B cell (primary cell): ENCODE measurements at regions not wholly inside any gene's neighbourhood (a gene's known extent, or its start where the extent isn't known, plus 50 kb on each side); places are given as distances from the start of the nearest gene placed in this dataset.

ENCODE experiments used
- CTCF ChIP-seq: fragments of 200-600 bp; IDR thresholded peaks from one replicate; pipeline ENCODE4 v1.8.0; 2022; ENCODE audit warnings: antibody characterized with exemption, mild to moderate bottlenecking
- EZH2 ChIP-seq: IDR thresholded peaks from 2 replicates; pipeline ENCODE4 v1.6.1; 2012; ENCODE audit warnings: borderline replicate concordance, low read depth, mild to moderate bottlenecking, moderate library complexity, low read length; ENCODE audit not compliant: insufficient read depth, poor library complexity, severe bottlenecking

DNA sequence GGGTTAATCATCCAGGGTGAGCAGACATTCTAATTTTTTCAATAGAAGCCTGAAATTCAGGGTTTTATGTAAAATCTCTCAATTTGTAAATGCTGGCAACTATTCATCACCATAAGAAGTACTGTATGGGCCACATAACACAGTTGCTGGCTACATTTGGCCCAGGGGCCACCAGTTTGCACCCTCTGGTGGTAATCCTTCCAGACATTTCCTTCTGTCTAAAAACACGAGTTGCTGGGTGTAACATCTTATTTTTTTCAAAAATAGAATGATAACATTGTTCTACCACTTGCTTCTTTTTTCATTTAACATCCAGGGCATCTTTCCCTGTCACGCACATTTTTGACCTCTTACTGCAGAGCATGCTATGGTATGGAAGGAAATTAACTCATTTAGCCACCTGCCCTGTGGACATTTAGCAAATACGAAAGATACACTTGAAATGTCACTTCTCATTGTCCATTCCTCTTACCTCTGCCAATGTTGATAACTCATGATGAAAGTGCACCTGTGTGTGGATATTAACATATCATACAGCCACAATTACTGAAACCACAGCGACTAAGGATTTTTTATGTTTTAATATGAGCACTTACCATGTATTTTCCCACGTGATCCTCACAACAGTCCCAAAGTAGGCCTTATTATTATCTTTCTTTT is 117.5 kb upstream of the ARHGEF3 start:
- TF ChIP-seq CTCF (no peak), EZH2 (no peak)
